OCI-LY1 (cell line): ENCODE measurements at regions not wholly inside any gene's neighbourhood (a gene's known extent, or its start where the extent isn't known, plus 50 kb on each side); places are given as distances from the start of the nearest gene placed in this dataset.

Experiments
- EZH2 ChIP-seq: fragments of 200-600 bp; sonication (generic), shearing (Covaris generic); IDR thresholded peaks from 2 replicates; pipeline ENCODE4 v1.8.0; 2017; ENCODE audit warnings: borderline replicate concordance, mixed run types, mild to moderate bottlenecking, antibody characterized with exemption, low read length, moderate library complexity, mixed read lengths
- TF ChIP-seq, protein P1 (sequence below): fragments of 200-600 bp; sonication (generic), shearing (Covaris generic); IDR thresholded peaks from 2 replicates; pipeline ENCODE4 v1.5.1; 2017; ENCODE audit warnings: mild to moderate bottlenecking, antibody characterized with exemption, low read length, moderate library complexity, mixed read lengths

DNA sequence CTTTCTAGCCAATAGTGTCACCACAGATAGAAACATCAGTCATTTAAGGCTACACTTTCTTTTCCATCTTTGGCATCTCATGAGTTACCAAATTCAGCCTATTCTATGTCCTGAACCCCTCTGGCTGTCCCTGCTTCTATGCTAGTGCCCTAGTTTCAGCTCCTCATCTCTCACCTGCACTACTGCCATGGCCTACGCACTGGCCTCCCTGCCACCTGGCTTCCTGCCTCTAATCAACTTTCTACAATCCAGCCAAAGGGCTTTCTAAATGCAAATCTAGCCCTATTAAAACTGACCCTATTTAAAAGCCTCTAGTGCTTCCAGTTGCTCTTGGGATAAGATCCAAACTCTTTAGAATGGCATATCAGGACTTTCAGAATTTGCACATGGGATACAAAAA lies 482.9 kb downstream of the TMEM38B start:
- TF ChIP-seq, protein P1, sequence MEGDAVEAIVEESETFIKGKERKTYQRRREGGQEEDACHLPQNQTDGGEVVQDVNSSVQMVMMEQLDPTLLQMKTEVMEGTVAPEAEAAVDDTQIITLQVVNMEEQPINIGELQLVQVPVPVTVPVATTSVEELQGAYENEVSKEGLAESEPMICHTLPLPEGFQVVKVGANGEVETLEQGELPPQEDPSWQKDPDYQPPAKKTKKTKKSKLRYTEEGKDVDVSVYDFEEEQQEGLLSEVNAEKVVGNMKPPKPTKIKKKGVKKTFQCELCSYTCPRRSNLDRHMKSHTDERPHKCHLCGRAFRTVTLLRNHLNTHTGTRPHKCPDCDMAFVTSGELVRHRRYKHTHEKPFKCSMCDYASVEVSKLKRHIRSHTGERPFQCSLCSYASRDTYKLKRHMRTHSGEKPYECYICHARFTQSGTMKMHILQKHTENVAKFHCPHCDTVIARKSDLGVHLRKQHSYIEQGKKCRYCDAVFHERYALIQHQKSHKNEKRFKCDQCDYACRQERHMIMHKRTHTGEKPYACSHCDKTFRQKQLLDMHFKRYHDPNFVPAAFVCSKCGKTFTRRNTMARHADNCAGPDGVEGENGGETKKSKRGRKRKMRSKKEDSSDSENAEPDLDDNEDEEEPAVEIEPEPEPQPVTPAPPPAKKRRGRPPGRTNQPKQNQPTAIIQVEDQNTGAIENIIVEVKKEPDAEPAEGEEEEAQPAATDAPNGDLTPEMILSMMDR, result no peak
- TF ChIP-seq EZH2, result no peak
